NCI-H128 (cell line): ENCODE measurements at regions not wholly inside any gene's neighbourhood (a gene's known extent, or its start where the extent isn't known, plus 50 kb on each side); places are given as distances from the start of the nearest gene placed in this dataset.
"Not testable (repeated sequence)": the region's sequence is repeated elsewhere in the genome, so short reads cannot be mapped to it uniquely, and the experiment has no call there.

Experiments used
- DNase-seq: peaks from one replicate; lab custom pipeline; 2025; ENCODE audit not compliant: unreplicated experiment; lab: John Stamatoyannopoulos, UW

DNA sequence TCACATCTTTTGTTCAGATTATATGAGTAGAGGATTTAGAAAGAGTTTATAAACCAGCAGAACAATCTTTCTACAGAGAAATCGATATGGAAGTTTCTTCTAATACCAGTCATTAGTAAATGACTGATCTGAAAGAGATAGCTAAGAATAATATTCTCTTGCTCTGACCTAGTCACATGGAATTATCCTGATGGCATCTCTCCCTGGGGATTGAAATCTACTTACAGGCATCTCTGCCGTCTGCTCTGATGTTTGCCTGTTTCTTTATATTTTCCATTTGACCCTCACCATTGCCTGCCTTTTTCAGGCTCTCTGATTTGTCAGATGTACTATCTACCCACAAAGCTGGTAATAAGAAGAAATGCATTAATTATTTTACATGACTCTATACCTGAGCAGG, 1157.3 kb downstream of the PCDH7 start:
- no peak for DNase-seq

DNA sequence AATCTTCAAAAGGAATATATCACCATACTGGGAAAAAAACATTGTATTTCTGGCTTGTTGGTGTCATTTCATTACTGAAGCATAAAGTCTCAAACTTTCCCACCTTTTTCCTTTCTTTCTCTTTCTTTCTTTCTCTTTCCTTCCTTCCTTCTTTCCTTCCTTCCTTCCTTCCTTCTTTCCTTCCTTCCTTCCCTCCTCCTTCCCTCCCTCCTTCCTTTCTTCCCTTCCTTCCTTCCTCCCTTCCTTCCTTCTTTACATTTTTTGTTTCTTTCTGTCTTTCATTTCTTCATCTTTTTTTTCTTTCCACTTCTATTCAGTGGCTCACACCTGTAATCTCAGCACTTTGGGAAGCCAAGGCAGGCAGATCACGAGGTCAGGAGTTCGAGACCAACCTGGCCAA, 1160.7 kb downstream of the PCDH7 start:
- DNase-seq = not testable (repeated sequence)

DNA sequence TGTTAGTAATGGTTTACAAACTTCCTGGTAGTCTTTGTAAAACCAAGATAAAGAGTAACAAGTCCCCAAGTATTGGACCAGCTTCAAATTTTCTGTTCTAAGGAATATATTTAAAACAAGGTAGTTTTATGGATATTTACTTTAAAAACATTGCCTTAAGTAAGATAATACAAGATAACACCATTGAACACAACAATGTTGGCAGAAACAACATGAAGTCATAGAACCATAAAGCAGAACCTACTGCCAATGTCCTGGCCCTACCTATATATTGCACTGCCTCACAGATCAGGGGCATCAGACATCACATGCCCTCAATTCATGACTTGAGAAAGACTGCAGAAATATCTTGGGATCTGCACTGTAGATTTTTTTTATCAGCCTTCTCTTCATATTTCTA, 1176.2 kb downstream of the PCDH7 start:
- DNase-seq = no peak

DNA sequence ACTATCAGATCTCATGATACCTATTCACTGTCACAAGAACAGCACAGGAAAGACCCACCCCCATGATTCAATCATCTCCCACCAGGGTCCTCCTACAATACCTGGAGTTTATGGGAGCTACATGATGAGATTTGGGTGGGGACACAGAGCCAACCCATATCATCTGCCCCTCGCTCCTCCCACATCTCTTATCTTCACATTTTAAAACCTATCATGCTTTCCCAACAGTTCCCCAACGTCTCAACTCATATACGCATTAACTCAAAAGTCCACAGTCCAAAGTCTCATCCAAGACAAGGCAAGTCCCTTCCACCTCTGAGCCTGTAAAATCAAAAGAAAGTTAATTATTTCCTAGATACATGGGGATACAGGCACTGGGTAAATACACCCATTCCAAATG, 1185.2 kb downstream of the PCDH7 start:
- no peak for DNase-seq

DNA sequence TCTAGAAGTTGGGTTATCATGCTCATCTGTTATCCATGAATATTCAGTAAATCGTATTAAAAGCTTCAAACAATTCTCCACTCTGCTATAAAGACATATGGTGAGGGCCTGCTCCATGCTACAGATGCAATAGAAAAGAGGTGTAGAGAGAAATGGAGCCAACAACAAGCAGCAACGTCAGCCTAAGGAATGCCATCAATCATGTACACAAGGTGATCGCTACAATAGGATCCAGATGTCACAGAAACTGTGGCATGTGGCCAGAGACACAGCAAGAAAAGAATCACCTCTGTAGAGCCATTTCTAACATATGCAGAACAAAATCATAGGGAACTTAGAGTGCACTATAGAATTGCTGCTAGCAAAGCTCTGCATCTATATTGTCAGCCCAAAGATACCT, 1188.1 kb downstream of the PCDH7 start:
- DNase-seq = no peak

DNA sequence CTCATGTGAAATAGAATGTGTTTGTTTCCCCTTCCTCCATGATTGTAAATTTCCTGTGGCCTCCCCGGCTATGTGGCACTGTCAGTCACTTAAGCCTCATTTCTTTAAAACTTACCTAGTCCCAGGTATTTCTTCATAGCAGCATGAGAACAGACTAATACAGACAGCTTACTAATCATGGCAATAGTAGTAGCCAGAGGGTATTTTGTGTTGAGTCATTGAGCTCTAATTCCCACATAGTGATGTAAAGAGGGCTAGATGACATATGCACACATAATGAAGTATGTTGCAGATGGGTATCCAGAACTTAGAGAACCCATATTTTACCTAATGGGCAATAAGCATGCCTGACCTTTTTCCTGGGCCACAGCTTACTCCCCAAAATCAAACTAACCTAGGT, 1197.2 kb downstream of the PCDH7 start:
- no peak for DNase-seq

DNA sequence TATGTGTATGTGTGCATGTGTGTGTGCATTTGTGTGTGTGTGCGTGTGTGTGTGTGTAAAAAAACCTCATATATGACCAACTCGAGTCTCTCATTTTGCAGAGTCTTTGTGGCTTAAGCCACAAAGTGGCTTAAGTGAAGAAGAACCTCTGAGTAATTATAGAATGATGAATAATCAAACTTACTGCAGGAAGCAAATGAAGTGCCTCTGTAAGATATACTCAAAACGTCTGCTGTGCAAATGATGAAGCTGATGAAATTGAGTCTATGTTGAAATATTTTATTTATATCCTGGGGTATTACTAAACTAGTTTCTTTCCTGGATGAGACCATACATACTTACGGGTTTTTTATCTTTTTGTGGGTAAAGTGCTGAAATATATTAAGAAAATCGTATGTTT, 1198.7 kb downstream of the PCDH7 start:
- no peak for DNase-seq

DNA sequence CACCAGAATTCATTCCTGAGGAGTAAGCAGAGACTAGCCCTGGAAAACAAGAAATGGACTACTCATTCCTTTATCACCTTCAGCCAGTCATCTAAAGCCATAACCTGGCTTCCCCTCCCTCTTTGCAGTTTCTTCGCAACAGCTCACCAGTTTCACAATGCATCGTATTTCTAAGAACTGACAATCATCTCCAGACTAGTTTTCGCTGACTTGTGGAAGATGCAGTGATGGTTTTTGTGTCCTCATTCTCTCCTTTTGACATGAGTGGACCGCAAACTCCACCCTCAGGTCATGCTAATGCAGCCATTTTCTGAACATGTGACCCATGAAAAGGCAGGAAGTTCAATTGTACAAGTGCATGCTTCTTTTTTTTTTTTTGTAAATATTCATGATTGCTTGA, 1203.5 kb downstream of the PCDH7 start:
- DNase-seq = no peak

DNA sequence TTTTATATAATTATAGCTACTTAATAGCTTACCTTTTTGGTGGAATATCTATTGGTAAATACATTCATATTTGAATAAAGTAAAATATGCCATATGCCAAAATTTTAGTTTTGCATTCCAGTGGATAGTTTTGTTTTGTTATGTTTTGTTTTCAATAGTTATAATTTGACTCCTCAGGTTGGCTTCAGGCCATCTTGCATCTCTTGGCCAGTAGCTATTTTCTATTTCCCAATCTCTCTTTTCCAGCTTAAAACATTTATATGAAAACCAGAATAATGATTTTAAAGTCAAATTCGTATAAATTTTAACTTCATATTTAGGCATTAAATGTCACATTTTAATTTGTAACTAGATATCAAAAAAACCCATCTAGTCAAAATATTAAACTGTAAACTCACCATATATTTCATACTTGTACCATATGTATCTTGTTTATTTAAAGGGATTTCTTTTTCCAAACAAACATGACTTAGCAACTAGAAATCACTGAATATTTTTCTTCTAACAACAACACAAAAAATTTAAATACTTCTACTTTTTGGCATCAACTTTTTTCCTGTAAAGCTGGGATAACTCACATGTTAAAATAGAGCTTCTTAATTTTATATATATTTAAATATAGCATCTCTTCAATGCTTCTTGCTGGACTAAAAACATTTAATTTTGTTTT, 1209.6 kb downstream of the PCDH7 start:
- DNase-seq = no peak

DNA sequence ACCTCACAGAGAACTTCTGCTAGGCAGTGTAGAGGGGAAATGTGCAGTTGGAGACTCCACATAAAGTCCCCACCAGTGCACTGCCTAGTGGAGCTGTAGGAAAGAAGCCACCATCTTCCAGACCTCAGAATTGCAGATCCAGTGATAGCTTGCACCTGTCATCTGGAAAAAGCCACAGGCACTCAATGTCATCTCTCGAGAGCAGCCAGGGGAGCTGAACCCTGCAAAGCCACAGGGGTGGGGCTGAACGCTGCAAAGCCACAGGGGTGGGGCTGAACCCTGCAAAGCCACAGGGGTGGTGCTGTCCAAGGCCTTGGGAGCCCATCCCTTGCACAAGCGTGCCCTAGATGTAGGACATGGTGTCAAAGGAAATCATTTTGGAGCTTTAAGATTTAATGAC, 1226.3 kb downstream of the PCDH7 start:
- DNase-seq = no peak

DNA sequence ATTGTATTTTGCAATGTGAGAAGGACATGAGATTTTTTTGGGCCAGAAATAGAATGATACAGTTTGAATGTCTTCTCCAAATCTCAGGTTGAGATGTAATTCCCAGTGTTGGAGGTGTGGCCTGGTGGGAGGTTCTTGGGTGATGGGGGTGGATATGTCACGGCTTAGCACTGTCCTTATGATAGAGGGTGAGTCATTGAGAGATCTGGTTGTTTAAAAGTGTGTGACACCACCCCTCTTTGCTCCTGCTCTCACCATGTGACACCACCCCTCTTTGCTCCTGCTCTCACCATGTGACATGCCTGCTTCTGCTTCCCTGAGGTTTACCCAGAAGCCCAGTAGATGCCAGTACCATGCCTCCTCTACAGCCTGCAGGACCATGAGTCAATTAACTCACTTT, 1226.9 kb downstream of the PCDH7 start:
- no peak for DNase-seq

DNA sequence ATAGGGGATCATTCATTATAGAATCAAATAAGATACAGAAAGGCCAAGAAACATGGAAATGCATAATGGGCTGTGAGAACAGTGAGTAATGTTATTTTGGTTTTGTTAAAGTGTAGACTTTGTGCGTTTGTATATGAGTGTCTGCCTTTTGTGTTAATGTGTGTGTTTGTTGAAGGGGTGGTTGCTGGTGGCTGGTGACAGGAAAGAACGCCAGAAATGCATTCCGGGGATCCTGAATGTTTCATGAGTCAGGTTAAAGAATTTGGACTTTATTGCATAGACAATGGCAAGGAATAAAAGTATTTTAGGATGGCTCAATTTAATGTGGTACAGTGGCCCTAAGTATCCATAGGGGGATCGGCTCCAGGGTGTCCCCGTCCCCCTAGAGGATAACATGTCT, 1228.9 kb downstream of the PCDH7 start:
- no peak for DNase-seq

DNA sequence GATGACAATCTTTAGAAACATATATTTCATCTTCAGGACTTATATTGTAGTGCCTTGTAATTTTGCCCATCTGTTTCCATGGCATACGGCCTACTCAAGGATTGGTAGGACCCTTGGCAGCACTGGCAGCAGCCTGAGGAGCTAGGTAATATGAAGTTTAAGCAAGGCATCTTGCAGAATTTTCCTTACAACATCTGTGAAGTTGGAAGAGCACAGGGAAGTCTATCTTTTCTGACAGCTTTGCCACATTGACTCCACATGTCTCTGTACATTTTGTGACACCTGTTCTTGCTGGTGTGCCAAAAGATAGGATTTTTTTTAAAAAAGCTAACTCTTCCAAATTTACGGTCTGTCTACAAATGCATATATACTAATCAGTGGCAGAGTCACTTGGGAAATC, 1235.2 kb downstream of the PCDH7 start:
- no peak for DNase-seq

DNA sequence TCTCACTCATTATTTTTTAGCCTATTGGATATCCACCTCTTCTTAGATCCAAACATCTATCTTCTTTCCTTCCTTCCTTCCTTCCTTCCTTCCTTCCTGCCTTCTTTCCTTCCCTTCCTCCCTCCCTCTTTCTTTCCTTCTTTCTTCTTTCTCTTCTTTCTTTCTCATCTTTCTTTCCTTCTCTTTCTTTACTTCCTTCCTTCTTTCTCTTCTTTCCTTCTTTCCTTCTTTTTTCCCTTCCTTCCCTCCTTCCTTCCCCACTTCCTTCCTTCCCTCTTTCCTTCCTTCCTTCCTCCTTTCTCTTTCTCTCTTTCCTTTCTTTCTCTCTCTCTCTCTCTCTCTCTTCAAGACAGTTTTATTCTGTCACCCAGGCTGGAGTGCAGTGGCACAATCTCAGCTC, 1239.8 kb downstream of the PCDH7 start:
- no peak for DNase-seq

DNA sequence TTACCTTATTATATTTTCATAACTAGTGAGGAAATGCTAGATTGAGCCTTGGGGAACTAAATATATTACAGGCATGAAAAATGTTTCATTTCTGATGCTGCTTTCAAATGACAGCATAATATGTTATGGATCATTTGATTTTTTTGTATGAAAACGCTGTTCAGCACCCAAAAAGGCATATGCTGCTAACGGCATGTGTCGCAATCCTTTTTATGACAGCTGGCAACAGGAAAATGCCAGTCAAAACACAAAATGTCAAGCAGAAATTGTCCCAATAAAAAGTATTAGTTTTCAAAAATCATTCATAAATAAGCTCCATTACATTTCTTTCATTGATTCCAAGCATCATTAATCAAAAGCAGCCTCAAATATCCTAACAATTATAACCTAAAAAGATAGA, 1244.5 kb downstream of the PCDH7 start:
- no peak for DNase-seq

DNA sequence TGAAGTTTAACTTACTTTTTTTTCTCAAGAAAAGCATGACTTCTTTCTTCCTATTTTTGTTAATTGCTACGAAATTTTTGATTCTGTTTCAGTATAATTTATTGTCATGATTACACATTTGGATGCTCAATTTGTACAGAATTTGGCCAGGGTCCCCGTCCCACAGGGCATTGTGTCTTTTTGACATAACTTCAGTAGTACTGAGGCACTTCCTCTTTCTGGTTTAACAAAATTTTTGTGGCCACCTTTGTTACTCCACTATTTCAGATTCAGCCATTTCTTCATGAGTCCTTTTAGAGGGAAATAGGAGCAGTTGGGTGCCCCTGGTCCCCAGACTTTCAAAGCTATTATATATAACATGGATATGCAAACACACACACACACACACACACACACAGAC, 1248.7 kb downstream of the PCDH7 start:
- no peak for DNase-seq

DNA sequence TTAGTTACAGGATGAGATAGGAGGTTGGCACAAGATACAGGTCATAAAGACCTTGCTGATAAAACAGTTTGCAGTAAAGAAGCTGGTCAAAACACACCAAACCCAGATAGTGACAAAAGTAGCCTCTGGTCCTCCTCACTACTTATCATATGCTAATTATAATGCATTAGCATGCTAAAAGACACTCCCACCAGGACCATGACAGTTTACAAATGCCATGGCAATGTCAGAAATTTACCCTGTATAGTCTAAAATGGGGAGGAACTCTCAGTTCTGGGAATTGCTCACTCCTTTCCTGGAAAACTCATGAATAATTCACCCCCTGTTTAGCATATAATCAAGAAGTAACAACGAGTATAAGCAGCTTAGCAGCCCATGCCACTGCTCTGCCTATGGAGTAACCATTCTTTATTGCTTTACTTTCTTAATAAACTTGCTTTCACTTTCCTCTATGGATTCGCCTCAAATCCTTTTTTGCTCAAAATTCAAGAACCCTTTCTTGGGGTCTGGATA, 1254.4 kb downstream of the PCDH7 start:
- DNase-seq = no peak

DNA sequence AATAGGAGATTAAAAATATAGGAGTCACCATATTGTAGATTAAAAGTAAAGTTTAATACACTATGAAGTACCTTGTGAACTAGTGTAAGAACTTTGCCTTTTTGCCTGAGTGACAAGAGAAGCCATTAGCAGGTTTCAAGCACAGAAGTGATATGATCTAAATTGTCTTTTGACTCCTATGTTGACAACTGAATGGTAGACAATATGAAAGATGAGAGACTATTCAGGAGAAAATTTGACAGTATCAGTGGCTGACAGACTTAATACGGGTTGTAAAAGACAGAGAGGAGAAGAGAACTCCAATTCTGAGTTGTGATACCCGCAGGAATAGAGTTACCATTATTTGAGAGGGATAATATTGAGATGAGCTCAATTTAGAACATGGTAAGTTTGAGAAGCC, 1259.8 kb downstream of the PCDH7 start:
- DNase-seq = no peak

DNA sequence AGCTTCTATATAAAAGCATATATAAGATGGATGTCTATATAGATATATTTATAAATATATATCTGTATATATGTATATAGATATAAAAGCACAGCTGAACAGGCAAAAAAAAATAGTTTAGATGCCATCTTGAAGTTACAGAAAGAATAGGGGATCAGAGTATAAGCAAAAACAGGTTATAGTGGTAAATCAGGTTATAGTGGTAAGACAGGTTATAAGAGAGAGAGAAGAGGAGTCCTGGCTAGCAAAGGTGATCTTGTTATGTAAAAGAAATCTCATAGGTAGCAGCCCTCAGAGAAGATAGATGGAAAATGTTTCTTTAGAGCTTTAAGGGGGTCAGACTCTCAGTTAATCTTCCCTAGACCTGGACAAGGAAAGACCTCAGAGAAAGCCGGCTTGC, 1263.1 kb downstream of the PCDH7 start:
- DNase-seq = no peak

DNA sequence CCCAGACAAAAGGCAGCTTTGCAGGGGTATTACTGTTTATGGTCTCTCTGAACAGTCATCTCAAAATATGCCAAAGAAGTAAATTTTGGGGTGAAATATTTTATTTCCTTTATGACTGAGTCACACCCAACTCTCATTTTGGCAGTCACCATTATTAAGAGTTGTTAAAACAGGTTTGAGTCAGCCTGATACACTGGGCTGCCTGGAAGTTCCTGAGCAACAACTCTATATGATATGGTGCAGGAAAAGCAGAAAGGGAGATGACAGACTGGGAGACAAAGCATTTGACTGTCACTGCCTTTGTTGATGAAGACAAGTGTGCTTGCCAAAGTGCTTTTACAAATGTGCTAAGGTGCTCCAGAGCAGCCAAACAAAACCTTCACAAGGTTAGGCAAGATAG, 1263.5 kb downstream of the PCDH7 start:
- DNase-seq = no peak

DNA sequence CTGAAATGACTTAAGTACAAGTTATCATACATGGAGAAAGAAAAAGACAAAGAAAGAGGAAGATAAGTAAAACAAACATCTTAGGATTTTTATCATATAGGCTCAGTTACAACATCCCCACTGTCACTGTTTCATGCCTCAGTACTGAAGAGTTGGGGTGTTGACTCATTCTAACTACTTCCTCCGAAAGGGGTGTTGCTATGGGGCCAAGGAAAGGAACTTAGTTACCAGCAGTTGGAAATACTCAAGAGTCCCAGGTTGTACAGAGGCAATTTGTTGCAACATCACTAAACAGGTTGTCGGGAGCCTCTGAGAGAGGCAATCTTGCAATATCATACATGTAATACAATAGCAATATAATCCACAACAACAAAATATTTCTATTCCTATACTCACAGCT, 1264.7 kb downstream of the PCDH7 start:
- DNase-seq = no peak

DNA sequence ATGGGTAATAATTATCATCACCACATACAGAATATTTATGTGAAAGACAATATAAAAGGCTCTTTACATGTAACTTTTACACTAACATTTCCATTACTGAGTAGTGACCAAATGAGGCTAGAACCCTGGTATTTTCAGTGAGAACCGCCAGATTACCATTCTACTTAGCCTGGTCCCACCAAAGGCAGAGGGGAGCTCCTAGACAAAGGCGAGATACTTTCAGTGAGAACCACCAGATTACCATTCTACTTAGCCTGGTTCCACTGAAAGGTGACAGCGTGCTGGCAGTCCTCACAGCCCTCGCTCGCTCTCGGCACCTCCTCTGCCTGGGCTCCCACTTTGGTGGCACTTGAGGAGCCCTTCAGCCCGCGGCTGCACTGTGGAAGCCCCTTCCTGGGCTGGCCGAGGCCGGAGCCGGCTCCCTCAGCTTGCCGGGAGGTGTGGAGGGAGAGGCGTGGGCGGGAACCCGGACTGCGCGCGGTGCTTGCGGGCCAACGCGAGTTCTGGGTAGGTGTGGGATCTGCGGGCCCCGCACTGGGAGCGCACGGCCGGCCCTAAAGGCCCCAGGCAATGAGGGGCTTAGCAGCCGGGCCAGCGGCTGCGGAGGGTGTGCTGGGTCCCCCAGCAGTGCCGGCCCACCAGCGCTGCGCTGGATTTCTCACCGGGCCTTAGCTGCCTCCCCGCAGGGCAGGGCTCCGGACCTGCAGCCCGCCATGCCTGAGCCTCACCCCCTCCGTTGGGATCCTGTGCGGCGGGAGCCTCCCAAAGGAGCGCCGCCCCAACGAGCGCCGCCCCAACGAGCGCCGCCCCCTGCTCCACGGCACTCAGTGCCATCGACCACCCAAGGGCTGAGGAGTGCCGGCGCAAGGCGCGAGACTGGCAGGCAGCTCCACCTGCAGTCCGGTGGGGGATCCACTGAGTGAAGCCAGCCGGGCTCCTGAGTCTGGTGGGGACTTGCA, 1276.1 kb downstream of the PCDH7 start:
- DNase-seq = no peak
